BJ (cell line): ENCODE measurements at regions not wholly inside any gene's neighbourhood (a gene's known extent, or its start where the extent isn't known, plus 50 kb on each side); places are given as distances from the start of the nearest gene placed in this dataset.

ENCODE experiments used
- CTCF ChIA-PET: fragments of 350-600 bp; formaldehyde crosslinking; extraction: SDS; loops from one replicate; lab custom pipeline; 2021; ENCODE audit warnings: antibody characterized with exemption, inconsistent platforms; lab: Yijun Ruan, JAX
- POLR2A ChIA-PET: fragments of 300-600 bp; sonication (Branson Sonifier 250); formaldehyde crosslinking; extraction: SDS; loops from one replicate; lab custom pipeline; 2021; ENCODE audit warnings: antibody characterized with exemption; lab: Charles Lee
- DNase-seq: peaks from one replicate; pipeline ENCODE4 v3.0.0-alpha.2; 2011; ENCODE audit warnings: low read depth
- H3K27me3 ChIP-seq: 2 replicates; pipeline ENCODE4 v1.6.0; 2011; ENCODE audit warnings: low read length; ENCODE audit not compliant: control insufficient read depth, insufficient read depth
- H3K36me3 ChIP-seq: 2 replicates; pipeline ENCODE4 v1.5.1; 2011; ENCODE audit warnings: low read length; ENCODE audit not compliant: control insufficient read depth, insufficient read depth
- H3K4me3 ChIP-seq: 2 replicates; pipeline ENCODE4 v1.5.1; 2011; ENCODE audit warnings: low read depth, mild to moderate bottlenecking, control low read depth, low read length
- TF ChIP-seq, protein P1 (sequence below): IDR thresholded peaks from 2 replicates; pipeline ENCODE4 v1.5.1; 2011; ENCODE audit warnings: low read depth, mild to moderate bottlenecking, control low read depth, inconsistent platforms, low read length, moderate library complexity; ENCODE audit not compliant: insufficient read depth

- CTCF ChIA-PET = no interaction called here
- Histone ChIP-seq H3K36me3 (no peaks in the 10 kb centered on the region), H3K27me3 (no peaks in the 10 kb centered on the region), H3K4me3 (no peak overlapping the region)
- POLR2A ChIA-PET = no interaction called here
- DNase-seq = no peak
- TF ChIP-seq, protein P1, sequence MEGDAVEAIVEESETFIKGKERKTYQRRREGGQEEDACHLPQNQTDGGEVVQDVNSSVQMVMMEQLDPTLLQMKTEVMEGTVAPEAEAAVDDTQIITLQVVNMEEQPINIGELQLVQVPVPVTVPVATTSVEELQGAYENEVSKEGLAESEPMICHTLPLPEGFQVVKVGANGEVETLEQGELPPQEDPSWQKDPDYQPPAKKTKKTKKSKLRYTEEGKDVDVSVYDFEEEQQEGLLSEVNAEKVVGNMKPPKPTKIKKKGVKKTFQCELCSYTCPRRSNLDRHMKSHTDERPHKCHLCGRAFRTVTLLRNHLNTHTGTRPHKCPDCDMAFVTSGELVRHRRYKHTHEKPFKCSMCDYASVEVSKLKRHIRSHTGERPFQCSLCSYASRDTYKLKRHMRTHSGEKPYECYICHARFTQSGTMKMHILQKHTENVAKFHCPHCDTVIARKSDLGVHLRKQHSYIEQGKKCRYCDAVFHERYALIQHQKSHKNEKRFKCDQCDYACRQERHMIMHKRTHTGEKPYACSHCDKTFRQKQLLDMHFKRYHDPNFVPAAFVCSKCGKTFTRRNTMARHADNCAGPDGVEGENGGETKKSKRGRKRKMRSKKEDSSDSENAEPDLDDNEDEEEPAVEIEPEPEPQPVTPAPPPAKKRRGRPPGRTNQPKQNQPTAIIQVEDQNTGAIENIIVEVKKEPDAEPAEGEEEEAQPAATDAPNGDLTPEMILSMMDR = no peak
These were observed 436.8 kb downstream of the OMA1 start for GRCh38 chr1:58109646-58110200.

GRCh38 chr1:58108783-58109182, 437.7 kb downstream of the OMA1 start:
- no peak for DNase-seq
- TF ChIP-seq, protein P1 = no peak
- H3K27me3 ChIP-seq = no peaks in the 10 kb centered on the region
- H3K36me3 ChIP-seq = no peaks in the 10 kb centered on the region
- no peak overlapping the region for H3K4me3 ChIP-seq
- ChIA-PET POLR2A (no interaction called here), CTCF (no interaction called here)

- H3K36me3 ChIP-seq = no peaks in the 10 kb centered on the region
- TF ChIP-seq, protein P1 = no peak
- CTCF ChIA-PET = interaction anchor here (1.5 kb wide), 1 partner anchor 17 kb away, joined by 3 read pairs; no protein-coding TSS in a partner anchor
- no peak for DNase-seq
- no peak overlapping the region for H3K4me3 ChIP-seq
- POLR2A ChIA-PET = no interaction called here
- H3K27me3 ChIP-seq = no peaks in the 10 kb centered on the region
These were observed 438.6 kb downstream of the OMA1 start for GRCh38 chr1:58107943-58108342.

DNA sequence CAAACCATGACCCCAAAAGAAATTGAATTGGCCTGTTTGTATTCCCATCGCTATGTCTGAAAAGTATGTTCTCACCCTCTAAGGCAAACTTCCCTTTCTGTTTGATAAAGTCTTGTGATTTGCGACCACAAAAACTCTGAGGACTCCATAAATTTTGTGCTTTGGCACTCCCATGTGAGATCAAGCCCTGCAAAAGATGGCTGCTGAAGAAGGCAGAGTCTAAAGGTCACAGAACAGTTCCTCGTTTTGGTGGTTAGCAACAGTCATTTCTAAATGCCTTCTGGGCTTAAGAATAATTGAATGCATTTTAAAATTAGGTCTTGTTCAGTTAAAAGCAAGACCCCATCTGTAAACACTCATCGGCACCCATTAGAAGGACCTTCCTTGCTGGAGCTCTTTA, 441.6 kb downstream of the OMA1 start:
- no peaks in the 10 kb centered on the region for H3K27me3 ChIP-seq
- ChIA-PET CTCF (no interaction called here), POLR2A (no interaction called here)
- H3K36me3 ChIP-seq = no peaks in the 10 kb centered on the region
- TF ChIP-seq, protein P1 = no peak
- no peak overlapping the region for H3K4me3 ChIP-seq
- DNase-seq = no peak

- TF ChIP-seq, protein P1 = no peak
- ChIA-PET CTCF (interaction anchor here (0.6 kb wide), 1 partner anchor 464 kb away, joined by 3 read pairs; no protein-coding TSS in a partner anchor), POLR2A (no interaction called here)
- no peak overlapping the region for H3K4me3 ChIP-seq
- H3K27me3 ChIP-seq = no peaks in the 10 kb centered on the region
- no peak for DNase-seq
- no peaks in the 10 kb centered on the region for H3K36me3 ChIP-seq
These were observed 449.8 kb downstream of the OMA1 start for GRCh38 chr1:58096714-58097113.
